ENCODE measurements at regions not wholly inside any gene's neighbourhood (a gene's known extent, or its start where the extent isn't known, plus 50 kb on each side); places are given as distances from the start of the nearest gene placed in this dataset.
"Not testable (repeated sequence)": the region's sequence is repeated elsewhere in the genome, so short reads cannot be mapped to it uniquely, and the experiment has no call there.

DNA sequence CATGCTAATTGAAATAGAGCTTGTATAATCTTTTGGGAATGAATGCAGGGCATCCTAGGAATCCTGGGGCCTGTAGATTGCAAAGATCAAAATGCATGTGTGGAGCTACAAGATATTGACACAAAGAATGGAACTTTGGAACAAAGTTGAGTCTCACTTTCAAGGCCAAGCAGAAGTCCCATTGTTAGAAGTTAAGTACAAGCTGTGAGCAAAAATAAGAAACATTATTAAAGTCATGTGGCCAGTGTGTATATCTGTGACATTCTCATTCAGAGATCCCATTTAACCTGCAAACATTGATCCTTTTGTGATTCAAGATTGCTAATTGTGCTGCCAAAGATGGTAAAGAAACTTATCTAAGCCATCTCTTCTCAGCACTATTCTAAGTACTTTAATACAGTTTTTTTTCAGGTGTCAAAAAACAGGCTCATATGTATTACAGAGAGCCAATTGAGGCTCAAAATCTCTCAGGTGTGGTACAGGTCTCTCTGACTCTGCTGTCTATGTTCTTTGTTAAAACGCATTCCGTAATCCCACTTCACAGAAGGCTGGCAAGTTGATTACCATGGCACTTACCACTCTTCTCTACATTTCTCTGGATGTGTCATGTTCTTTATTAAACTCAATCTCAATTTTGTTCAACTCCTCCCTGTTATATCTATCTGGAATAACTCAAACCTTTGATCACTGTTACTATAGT lies 704.4 kb upstream of the NEGR1 start:
- Histone ChIP-seq H3K9me2 (ENCODE audit: insufficient read depth, low read length) (no peaks in the 10 kb centered on the region), H2AFZ (ENCODE audit: low read depth, low read length) (no peak overlapping the region), H3K9ac (ENCODE audit: low read length) (no peak overlapping the region), H3K4me3 (ENCODE audit: low read length) (no peak overlapping the region), H4K20me1 (ENCODE audit: insufficient read depth) (no peaks in the 10 kb centered on the region), H3F3A (ENCODE audit: insufficient read depth, low read length, poor library complexity, severe bottlenecking) (no peaks in the 10 kb centered on the region), H3K79me2 (replicated peaks; ENCODE audit: insufficient read depth, low read length) (no peaks in the 10 kb centered on the region), H3K9me3 (ENCODE audit: low read length) (no peaks in the 10 kb centered on the region), H3K36me3 (ENCODE audit: insufficient read depth, low read length) (no peaks in the 10 kb centered on the region), H3K4me2 (ENCODE audit: low read length) (no peak overlapping the region), H3K27me3 (ENCODE audit: insufficient read depth, low read depth, low read length) (no peaks in the 10 kb centered on the region), H3K27ac (ENCODE audit: low read length) (no peak overlapping the region)
- TF ChIP-seq, protein P1, sequence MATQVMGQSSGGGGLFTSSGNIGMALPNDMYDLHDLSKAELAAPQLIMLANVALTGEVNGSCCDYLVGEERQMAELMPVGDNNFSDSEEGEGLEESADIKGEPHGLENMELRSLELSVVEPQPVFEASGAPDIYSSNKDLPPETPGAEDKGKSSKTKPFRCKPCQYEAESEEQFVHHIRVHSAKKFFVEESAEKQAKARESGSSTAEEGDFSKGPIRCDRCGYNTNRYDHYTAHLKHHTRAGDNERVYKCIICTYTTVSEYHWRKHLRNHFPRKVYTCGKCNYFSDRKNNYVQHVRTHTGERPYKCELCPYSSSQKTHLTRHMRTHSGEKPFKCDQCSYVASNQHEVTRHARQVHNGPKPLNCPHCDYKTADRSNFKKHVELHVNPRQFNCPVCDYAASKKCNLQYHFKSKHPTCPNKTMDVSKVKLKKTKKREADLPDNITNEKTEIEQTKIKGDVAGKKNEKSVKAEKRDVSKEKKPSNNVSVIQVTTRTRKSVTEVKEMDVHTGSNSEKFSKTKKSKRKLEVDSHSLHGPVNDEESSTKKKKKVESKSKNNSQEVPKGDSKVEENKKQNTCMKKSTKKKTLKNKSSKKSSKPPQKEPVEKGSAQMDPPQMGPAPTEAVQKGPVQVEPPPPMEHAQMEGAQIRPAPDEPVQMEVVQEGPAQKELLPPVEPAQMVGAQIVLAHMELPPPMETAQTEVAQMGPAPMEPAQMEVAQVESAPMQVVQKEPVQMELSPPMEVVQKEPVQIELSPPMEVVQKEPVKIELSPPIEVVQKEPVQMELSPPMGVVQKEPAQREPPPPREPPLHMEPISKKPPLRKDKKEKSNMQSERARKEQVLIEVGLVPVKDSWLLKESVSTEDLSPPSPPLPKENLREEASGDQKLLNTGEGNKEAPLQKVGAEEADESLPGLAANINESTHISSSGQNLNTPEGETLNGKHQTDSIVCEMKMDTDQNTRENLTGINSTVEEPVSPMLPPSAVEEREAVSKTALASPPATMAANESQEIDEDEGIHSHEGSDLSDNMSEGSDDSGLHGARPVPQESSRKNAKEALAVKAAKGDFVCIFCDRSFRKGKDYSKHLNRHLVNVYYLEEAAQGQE (IDR thresholded peaks at IDR 0.05; ENCODE audit: borderline replicate concordance): no peak
- TF ChIP-seq, protein P2, sequence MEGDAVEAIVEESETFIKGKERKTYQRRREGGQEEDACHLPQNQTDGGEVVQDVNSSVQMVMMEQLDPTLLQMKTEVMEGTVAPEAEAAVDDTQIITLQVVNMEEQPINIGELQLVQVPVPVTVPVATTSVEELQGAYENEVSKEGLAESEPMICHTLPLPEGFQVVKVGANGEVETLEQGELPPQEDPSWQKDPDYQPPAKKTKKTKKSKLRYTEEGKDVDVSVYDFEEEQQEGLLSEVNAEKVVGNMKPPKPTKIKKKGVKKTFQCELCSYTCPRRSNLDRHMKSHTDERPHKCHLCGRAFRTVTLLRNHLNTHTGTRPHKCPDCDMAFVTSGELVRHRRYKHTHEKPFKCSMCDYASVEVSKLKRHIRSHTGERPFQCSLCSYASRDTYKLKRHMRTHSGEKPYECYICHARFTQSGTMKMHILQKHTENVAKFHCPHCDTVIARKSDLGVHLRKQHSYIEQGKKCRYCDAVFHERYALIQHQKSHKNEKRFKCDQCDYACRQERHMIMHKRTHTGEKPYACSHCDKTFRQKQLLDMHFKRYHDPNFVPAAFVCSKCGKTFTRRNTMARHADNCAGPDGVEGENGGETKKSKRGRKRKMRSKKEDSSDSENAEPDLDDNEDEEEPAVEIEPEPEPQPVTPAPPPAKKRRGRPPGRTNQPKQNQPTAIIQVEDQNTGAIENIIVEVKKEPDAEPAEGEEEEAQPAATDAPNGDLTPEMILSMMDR (IDR thresholded peaks at IDR 0.05; ENCODE audit: poor library complexity, severe bottlenecking): no peak
- no peak for TF ChIP-seq SMC3 (conservative IDR thresholded peaks at IDR 0.05; ENCODE audit: poor library complexity)
- no peak for TF ChIP-seq TAF1 (IDR thresholded peaks at IDR 0.05; ENCODE audit: low read depth)
- TF ChIP-seq EZH2 (IDR thresholded peaks at IDR 0.05; ENCODE audit: borderline replicate concordance, insufficient read depth, low read length, poor library complexity, severe bottlenecking): no peak
- TF ChIP-seq EP300 (conservative IDR thresholded peaks at IDR 0.05; ENCODE audit: poor library complexity, severe bottlenecking): no peak
- TF ChIP-seq MXI1 (conservative IDR thresholded peaks at IDR 0.05; ENCODE audit: poor library complexity, severe bottlenecking): no peak
- no peak for TF ChIP-seq RAD21 (conservative IDR thresholded peaks at IDR 0.05)
- no peak for TF ChIP-seq POLR2AphosphoS5 (IDR thresholded peaks at IDR 0.05)

DNA sequence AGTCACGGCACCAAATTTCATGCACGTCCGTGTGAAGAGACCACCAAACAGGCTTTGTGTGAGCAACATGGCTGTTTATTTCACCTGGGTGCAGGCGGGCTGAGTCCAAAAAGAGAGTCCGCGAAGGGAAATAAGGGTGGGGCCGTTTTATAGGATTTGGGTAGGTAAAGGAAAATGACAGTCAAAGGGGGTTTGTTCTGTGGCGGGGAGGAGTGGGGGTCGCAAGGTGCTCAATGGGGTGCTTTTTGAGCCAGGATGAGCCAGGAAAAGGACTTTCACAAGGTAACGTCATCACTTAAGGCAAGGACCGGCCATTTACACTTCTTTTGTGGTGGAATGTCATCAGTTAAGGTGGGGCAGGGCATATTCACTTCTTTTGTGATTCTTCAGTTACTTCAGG lies 702.7 kb upstream of the NEGR1 start:
- H2AFZ ChIP-seq (ENCODE audit: low read depth, low read length); H3K4me3 ChIP-seq (ENCODE audit: low read length); H3F3A ChIP-seq (ENCODE audit: insufficient read depth, low read length, poor library complexity, severe bottlenecking); H3K9me3 ChIP-seq (ENCODE audit: low read length); H3K36me3 ChIP-seq (ENCODE audit: insufficient read depth, low read length); H4K20me1 ChIP-seq (ENCODE audit: insufficient read depth); H3K27me3 ChIP-seq (ENCODE audit: insufficient read depth, low read depth, low read length); H3K27ac ChIP-seq (ENCODE audit: low read length); H3K9me2 ChIP-seq (ENCODE audit: insufficient read depth, low read length); H3K79me2 ChIP-seq (replicated peaks; ENCODE audit: insufficient read depth, low read length); H3K9ac ChIP-seq (ENCODE audit: low read length); H3K4me2 ChIP-seq (ENCODE audit: low read length): not testable (repeated sequence)

DNA sequence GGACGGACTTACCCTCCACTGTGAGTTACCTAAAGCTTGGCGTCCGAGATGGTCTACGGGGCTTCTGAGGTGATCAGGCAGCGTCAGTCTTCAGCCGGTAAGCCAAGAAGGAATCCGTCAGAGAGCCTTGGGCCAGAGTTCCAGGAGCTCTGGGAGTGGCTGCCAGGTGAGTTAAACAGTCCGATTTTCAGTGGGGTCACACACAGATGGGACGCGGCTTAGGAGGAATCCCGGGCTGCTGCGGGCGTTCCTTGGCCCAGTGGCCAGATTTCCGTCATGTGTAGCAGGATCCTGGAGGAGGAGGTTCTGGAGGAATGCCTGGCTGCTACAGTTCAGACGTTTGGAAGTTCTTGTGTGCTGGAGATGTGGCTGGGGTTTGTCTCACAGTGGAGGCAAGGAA lies 700.7 kb upstream of the NEGR1 start:
- not testable (repeated sequence) for H3K79me2 ChIP-seq (replicated peaks; ENCODE audit: insufficient read depth, low read length); H3F3A ChIP-seq (ENCODE audit: insufficient read depth, low read length, poor library complexity, severe bottlenecking); H2AFZ ChIP-seq (ENCODE audit: low read depth, low read length); H3K9ac ChIP-seq (ENCODE audit: low read length); H3K4me2 ChIP-seq (ENCODE audit: low read length); H3K4me3 ChIP-seq (ENCODE audit: low read length); H3K27me3 ChIP-seq (ENCODE audit: insufficient read depth, low read depth, low read length); H4K20me1 ChIP-seq (ENCODE audit: insufficient read depth); H3K9me3 ChIP-seq (ENCODE audit: low read length); H3K36me3 ChIP-seq (ENCODE audit: insufficient read depth, low read length); H3K27ac ChIP-seq (ENCODE audit: low read length); H3K9me2 ChIP-seq (ENCODE audit: insufficient read depth, low read length)
